Choroid plexus epithelial cell (primary cell): ENCODE measurements at regions not wholly inside any gene's neighbourhood (a gene's known extent, or its start where the extent isn't known, plus 50 kb on each side); places are given as distances from the start of the nearest gene placed in this dataset.
"Not testable (repeated sequence)": the region's sequence is repeated elsewhere in the genome, so short reads cannot be mapped to it uniquely, and the experiment has no call there.

Source experiments
- DNase-seq: peaks from one replicate; pipeline ENCODE4 v3.0.0-alpha.2; 2010; ENCODE audit warnings: low read depth
- H3K4me3 ChIP-seq: 2 replicates; pipeline ENCODE4 v1.5.1; 2011; ENCODE audit warnings: low read depth, mild to moderate bottlenecking, control low read depth, low read length, moderate library complexity
- TF ChIP-seq, protein P1 (sequence below): conservative IDR thresholded peaks from 2 replicates; pipeline ENCODE4 v1.5.1; 2011; ENCODE audit warnings: low read depth, mild to moderate bottlenecking, control low read depth, inconsistent platforms, low read length, moderate library complexity

- H3K4me3 ChIP-seq, result no peak overlapping the region
- no peak for DNase-seq
- TF ChIP-seq, protein P1, sequence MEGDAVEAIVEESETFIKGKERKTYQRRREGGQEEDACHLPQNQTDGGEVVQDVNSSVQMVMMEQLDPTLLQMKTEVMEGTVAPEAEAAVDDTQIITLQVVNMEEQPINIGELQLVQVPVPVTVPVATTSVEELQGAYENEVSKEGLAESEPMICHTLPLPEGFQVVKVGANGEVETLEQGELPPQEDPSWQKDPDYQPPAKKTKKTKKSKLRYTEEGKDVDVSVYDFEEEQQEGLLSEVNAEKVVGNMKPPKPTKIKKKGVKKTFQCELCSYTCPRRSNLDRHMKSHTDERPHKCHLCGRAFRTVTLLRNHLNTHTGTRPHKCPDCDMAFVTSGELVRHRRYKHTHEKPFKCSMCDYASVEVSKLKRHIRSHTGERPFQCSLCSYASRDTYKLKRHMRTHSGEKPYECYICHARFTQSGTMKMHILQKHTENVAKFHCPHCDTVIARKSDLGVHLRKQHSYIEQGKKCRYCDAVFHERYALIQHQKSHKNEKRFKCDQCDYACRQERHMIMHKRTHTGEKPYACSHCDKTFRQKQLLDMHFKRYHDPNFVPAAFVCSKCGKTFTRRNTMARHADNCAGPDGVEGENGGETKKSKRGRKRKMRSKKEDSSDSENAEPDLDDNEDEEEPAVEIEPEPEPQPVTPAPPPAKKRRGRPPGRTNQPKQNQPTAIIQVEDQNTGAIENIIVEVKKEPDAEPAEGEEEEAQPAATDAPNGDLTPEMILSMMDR, result no peak
Observed at GRCh38 chr5:157965989-157966388, 107.0 kb upstream of the CLINT1 start.

DNA sequence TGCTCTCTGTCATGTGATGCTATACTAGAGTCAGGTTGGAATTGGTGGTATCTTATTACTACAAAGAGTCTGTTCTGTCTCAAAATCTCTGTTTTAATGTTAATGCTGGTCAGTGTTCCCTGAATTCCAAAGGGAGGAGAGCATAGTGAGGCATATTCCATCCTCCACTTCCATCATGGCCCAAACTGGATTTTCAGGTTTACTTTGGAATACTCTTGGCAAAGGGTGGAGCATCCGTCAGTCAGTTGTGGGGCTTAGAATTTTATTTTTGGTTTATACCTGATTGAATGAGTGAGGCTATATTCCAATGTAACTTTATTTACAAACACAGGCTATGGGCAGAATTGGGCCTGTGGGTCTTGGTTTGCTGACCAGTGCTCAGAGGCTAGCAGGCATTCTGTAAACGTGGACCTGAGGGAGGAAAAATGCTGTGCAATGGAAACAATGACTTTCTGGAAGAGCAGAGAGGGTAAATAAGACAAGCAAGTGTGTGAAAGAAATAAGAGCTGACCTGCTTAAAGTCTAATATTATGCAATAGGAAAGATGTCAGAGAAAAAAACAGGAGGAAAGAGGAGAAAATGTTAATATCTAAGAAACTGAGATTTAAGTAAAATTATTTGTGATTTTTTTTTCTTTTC, 106.2 kb upstream of the CLINT1 start:
- no peak for DNase-seq
- TF ChIP-seq, protein P1, result no peak
- H3K4me3 ChIP-seq, result no peak overlapping the region

- TF ChIP-seq, protein P1, result no peak
- no peak for DNase-seq
- no peak overlapping the region for H3K4me3 ChIP-seq
Observed at GRCh38 chr5:157963761-157964160, 104.8 kb upstream of the CLINT1 start.

DNA sequence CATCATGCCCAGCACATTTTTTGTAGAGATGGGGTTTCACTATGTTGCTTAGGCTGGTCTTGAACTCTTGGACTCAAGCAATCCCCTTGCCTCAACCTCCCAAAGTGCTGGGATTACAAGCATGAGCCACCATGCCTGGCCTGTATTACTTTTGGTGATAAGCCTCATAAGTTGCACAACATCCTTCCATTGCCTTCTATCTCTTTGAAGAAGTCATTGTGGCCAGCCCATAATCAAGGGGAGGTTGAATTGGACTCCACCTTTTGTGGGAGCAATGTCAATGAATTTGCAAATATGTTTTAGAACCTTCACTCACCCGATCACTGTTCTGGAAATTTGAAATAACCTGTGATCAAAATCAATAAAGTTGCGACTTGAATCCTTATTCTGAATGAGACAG, 104.3 kb upstream of the CLINT1 start:
- no peak overlapping the region for H3K4me3 ChIP-seq
- TF ChIP-seq, protein P1, result no peak
- no peak for DNase-seq

GRCh38 chr5:157962686-157963085, 103.7 kb upstream of the CLINT1 start:
- H3K4me3 ChIP-seq, DNase-seq: not testable (repeated sequence)

DNA sequence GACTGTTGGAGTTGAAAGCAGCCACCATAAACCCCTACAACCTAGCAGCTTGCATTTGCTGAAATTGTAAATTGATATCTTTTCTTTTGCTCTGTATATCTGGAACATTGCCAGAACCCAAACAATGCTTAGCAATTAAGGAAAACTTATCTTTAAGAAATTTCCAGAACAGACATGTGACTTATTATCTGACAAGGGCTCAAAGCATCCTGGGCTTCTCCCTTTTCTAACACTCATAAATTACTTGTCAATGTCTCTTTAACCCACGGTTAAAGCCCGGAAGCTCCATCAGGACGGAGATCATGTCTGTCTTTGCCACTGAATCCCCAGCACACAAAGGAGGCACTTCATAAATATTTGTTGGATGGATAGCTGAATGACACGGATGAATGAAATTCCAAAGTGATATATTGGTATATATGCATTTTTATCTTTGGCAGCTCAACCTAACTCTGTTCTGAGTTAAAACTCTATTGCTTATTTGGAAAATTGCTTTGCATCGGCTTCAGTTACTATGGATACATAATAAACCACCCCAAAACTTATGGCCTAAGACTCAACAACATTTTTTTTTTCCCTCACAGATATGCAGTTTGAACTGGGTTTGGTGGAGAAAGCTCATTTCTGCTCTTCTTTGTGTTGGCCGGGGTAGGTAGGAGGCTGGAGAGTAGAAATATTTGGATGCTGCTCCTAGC, 103.1 kb upstream of the CLINT1 start:
- TF ChIP-seq, protein P1, result no peak
- H3K4me3 ChIP-seq, result no peak overlapping the region
- no peak for DNase-seq

GRCh38 chr5:157961176-157961575, 102.2 kb upstream of the CLINT1 start:
- no peak overlapping the region for H3K4me3 ChIP-seq
- TF ChIP-seq, protein P1, result no peak
- DNase-seq, result no peak
